GM19468 (cell line): ENCODE measurements at regions not wholly inside any gene's neighbourhood (a gene's known extent, or its start where the extent isn't known, plus 50 kb on each side); places are given as distances from the start of the nearest gene placed in this dataset.
A peak's percentile ranks its signal among the peaks of the same experiment; 100 is the strongest.

Source experiments
- ATAC-seq: cut with Tn5 transposase; IDR thresholded peaks from one replicate; pipeline ENCODE4 v1.9.1; 2021; ENCODE audit warnings: mild to moderate bottlenecking, moderate library complexity, moderate number of reproducible peaks; ENCODE audit not compliant: unreplicated experiment; ENCODE audit errors: extremely low read depth

DNA sequence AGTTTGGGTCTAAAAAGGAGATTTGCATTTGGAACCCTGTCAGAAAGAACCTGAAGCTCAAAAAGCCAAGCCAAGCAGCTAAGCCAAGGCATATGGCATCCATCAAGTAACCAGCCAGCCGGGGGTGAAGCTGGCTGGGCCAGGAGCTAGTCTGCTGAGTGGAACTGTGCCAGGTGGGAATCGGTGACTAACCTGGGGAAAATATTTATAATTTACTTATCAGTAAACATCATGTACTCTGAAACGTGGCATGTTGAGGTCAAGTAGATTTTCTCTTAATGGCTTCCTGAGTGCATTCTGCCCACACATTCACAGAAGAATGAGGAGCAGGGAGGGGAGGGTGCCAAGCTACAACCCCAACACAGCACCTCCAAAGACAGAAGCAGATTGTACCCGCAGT lies 70.5 kb upstream of the SESN3 start:
- ATAC-seq: no peak

DNA sequence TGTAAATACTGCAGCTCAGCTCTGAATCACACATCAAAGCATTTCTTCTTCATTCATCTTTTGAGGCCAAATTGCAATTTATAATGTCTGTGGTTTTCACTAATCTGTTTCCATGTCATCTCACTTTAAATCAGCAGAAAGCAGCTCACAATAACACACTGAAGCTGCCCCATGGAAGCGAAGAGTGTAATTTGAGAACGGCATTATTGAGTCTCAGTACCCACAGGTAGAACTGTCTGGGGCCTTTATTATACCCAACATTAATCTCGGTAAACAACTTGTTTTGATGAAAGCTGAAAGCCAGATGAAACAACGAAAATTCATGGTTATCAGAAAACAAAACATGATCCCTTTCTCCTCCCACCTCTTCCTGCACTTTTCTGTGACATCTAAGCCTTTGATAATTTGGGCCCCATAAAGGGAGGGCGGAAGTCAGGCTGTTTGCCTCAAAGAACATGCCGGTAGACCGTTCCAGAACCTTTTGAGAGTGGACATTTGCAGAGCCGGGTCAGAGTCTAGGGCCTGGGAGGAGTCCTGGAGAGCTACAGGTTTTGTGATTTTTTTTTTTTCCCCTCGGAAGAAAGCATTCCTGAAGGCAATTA lies 68.2 kb upstream of the SESN3 start:
- ATAC-seq: no peak

DNA sequence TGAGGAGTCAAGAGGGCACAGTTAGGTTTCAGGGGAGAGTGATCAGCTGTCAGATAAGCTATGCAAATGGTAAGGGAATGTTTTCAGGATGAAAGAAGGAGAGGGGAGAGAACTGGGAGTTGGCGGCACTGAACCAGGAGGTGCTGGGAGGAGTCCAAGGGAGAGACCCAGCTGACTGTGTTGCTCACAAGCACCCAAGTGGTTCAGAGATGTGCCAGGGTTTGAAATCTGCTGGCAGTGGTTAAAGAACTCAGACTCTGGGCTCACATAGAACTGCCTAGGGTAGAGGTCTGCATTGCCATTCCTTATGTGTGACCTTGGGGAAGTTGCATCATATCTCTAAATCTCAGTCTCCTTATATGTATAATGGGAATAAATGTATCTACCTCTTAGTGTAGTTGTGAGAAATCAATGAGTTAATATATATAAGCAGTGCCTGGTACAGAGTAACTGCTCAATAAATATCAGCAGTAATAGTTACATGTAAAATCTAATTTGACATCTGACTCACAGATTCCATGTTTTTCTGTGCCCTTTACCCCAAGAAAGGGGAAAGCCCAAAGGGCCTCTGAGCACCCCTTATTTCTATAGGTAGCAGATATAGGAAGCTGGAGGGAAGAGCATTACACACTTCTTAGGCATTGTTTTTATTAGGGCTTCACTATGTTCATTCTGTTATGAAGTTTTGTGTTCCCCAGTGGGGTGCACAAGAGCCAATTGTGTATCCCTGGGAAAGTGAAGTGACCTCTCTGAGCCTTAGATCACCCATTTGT lies 66.9 kb upstream of the SESN3 start:
- ATAC-seq: no peak

DNA sequence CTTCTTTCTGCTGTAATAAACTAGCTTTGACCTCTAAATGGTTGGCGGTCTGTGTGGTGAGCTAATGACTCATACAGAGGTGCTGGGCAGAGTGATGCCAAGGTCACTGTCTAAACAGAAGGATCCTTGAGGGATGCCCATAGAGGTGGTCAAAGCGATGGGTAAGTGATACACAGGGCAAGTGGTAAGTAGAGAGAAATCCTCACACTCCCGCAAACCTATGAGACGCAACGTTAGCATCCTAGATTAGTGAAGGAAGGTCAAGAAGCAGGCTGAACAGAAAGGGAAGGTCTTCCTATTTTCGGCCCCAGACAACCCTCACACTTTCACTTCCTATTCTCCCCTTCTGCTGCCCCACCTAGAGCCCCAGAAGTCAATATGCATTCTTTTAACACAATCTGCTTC lies 65.6 kb upstream of the SESN3 start:
- peak; percentile 60 for ATAC-seq

DNA sequence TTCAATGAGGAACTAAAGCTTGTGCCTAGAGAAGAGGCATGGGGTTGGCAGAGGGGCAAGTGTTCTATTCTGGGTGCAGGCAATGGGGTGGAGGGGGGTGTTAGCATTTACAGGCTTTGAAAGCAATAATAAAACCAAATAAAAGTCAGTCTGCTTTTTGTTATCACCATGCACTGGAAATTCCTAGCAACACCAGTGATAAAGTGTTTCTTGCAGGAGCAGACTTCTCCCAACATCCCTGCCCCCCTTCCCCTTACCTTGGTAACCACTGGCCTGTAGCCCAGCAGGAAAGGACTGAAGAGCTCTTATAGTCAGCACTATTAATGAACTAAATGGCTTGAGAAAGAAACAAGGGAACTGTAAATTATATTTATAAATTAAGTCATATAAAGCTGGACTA lies 65.2 kb upstream of the SESN3 start:
- ATAC-seq: no peak

DNA sequence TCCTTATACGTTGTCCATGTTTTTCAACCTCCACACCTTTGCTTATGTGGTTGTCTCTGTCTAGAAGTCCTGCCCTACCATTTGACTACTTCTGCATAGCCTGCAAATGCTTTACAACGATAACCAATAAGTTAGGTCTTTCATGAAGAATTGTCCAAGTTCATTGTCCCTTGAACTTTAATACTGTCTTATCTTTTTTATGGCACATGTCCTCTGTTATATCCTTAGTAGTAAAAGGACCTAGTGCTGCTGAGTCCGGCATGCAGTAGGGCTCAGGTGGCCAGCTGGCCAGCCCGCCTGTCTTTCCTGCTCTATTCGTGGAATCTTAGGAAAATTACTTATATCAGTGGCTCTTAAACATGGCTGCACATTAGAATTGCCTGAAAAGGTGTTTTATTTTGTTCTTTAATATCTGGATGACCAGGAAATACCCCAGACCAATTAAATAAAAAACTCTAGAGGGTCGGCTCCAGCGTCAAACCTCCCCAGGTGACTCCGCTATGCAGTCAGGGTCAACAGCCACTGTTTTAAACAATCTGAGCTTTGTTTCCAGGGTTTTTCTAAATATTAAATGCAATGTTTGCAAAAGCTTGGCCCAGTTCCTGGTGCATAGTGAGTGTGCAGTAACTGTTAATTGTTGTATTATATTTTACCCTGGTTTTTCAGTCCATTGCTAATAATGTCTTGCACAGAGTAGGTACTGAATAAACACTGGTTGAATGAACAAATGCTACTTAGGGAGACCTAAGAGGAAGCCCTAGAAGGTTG lies 64.6 kb upstream of the SESN3 start:
- ATAC-seq: no peak

DNA sequence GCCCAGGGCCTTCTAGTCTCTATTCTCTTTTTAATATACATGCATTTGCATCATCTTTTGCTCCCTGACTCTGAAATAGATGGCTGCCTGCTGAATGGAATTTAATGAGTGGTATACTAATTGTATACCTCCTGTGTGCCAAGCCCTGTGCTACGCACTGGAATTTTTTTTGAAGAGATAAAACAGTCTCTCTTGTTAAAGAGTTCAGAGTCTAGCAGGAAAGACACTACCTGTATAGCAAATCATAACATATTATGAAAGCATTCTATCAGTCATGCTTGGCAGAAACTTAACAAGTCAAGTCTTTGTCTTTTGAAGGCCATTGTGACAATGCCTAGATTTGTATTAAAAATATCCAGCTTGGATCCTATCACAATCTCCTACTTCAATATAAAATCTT lies 63.7 kb upstream of the SESN3 start:
- no peak for ATAC-seq

DNA sequence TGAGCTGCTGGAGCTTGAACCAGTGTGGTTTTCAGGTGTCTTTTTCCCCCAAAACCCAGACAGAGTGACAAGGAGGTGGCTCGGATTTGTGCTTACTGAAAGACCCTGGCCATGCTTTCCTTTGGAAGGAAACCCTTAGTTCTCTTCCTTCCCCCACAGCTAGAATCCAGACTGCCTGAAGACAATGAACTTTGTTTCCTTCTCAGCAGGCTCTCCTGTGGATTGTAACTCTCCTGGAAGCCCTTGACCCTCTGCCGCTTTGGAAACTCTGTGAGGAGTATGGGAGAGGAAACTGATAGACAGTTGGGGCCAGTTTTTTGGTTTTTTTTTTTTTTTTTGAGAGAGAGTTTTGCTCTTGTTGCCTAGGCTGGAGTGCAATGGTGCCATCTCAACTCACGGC lies 62.1 kb upstream of the SESN3 start:
- ATAC-seq: no peak

DNA sequence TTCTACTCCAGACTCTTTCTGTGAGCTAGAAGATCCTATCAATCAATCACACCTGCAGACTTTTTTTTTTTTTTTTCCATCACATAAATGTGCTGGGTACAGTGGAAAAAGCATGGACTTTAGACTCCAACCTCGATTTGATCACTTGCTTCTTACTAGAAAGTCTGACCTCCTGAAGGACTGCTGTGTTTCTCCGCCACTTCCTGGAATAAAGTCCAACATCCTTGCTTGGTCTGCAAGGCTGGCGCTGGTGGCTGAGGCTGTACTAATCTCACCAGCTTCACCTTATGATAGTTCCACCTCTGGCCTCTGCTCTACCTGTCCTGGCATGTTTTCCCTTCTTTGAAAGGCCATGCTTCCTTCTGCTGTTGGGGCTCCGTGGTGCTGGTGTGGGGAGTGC lies 60.9 kb upstream of the SESN3 start:
- ATAC-seq: no peak

DNA sequence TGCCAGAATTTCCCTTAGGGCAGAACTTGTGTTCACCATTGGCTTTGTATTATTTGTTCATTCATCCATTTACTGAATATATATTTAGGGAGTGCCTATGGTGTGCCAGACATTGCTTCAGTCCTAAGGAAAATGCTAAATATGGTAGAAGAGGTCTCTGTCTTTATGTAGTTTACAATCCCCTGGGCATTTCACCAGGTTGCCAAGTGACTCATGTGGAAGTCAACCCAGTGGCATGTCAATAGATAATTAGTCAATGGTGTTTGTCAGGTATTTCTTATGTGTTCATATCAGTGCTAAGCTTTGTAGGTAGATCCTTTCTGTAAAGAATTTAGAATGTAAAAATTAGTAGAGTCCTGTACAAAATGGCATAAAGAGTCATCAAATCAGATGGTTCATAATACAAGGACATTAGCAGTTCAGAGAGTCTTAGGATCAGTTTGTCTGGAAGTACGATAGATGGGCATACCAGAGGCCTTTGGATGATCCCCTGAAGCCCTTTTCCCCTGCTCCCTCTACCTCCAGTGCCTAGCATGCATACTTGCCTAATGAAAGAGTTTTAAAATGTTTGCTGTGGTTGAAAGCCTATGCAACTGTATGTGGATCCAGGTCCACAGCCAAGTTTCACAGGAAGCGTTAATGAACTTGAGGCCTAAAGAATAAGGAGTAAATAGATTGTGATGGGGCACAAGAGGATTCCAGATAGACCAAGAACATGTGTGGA lies 58.5 kb upstream of the SESN3 start:
- no peak for ATAC-seq

DNA sequence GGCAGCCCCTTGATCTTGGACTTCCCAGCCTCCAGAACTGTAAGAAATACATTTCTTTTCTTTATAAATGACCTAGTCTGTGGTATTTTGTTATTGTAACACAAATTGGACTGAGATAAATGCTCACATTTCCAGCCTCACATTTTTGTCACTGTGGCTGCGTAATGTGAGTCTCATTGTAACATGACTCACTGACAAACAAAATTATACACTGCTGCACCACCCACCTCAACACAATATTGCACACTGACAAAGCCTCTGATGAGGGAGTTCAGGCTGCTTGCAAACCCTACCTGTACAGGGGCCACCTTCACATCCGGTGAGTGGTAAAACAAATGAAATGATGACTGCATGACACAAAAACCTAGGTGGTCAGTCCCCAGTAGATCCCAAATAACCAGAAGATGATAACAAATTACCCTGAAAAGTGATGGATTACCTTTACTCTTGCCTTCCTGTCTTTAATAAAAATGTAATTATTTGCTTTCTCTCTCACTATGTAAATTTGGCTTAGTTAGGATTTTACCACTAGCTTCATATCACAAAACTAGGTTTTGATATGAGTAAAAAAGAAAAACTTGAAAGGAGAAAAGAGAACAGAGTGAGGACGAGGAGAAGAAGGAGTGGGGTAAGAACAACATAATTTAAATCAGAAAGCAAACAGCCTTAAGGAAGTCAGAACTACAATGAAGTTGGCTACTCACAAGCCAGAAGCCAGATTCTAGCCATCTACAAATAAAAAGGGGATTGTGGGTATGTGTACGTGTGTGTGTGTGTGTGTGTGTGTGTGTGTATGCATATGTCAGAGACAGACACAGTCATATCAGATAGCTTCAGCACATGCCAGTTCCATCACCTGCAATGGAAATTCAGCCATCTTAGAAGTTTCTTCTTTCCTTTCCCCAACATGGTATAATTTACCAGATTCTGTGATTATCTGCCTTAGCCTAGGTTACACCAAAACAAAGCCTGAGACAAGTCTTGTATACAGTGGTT lies 53.4 kb upstream of the SESN3 start:
- ATAC-seq: no peak

DNA sequence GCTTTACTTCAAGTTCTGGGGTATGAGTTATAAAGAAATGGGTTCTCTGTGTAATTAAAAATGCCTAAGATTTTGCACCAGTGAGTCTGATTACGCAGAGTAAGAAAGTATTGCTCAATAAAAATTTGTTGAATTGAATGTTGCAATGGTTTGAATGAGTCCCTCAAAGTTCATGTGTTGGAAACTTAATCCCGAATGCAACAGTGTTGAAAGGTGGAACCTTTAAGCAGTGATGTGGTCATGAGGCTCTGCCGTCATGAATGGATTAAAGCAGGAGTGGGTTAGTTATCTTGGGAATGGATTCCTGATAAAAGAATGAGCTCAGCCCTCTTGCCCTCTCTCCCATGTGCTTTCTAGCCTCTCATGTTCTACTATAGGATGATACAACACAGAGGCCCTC lies 52.6 kb upstream of the SESN3 start:
- ATAC-seq: no peak

DNA sequence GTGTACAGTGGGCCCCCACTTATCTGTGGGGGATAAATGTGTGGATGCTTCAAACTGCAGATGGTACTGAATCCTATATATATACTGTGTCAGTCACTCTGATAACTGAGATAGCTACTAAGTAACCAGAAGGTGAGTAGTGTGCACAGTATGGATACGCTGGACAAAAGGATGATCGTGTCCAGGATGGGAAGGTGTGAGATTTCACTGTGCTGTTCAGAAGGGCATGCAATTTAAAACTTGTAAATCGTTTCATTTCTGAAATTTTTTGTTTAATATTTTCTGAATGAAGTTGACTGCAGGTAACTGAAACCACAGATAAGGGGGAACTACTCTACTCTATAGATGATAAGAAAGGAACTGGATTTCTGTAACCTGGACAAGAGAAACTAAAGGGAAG lies 52.1 kb upstream of the SESN3 start:
- no peak for ATAC-seq

DNA sequence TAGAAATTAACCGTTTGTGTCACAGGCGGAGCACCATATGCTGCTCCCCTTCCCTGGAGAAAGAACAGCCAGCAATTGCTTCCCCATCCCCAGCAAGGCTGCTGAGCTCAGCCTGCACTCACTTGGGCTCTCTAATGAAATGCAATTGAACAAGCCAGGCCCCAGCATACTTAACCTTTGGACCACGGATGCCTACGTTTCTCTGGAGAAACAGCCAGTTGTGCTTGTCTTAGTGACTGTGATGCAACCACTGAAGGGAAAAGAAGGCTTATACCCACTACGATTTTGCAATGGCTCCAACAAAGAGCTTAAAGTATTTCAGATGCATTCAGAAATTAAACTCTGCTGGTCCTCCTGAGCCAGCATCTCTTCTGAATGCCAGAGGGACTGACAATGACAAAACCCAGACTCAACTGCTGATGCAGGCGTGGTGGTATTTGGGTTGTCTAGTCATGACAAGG lies 51.3 kb upstream of the SESN3 start:
- ATAC-seq: no peak
